Endodermal cell (in vitro differentiated cells): ENCODE measurements at regions not wholly inside any gene's neighbourhood (a gene's known extent, or its start where the extent isn't known, plus 50 kb on each side); places are given as distances from the start of the nearest gene placed in this dataset.

Source experiments
- DNase-seq: peaks from one replicate; pipeline ENCODE4 v3.0.0-alpha.2; 2017
- H3K27ac ChIP-seq: 2 replicates; pipeline ENCODE4 v1.5.1; 2013; ENCODE audit warnings: mild to moderate bottlenecking, low read depth, low read length, moderate library complexity
- H3K27me3 ChIP-seq: 2 replicates; pipeline ENCODE4 v1.6.1; 2013; ENCODE audit warnings: mild to moderate bottlenecking, low read length, moderate library complexity; ENCODE audit not compliant: insufficient read depth, control insufficient read depth, poor library complexity, severe bottlenecking
- H3K36me3 ChIP-seq: 2 replicates; pipeline ENCODE4 v1.7.0; 2013; ENCODE audit warnings: mild to moderate bottlenecking, low read length, moderate library complexity; ENCODE audit not compliant: control insufficient read depth, insufficient read depth
- H3K4me1 ChIP-seq: one replicate; pipeline ENCODE4 v1.7.0; 2013; ENCODE audit warnings: low read length; ENCODE audit not compliant: control insufficient read depth, insufficient read depth
- H3K4me3 ChIP-seq: 2 replicates; pipeline ENCODE4 v1.5.1; 2013; ENCODE audit warnings: mild to moderate bottlenecking, low read length, moderate library complexity
- H3K9ac ChIP-seq: 2 replicates; pipeline ENCODE4 v1.6.1; 2013; ENCODE audit warnings: mild to moderate bottlenecking, low read length, moderate library complexity; ENCODE audit not compliant: poor library complexity, severe bottlenecking; ENCODE audit errors: extremely low read depth
- H3K9me3 ChIP-seq: 2 replicates; pipeline ENCODE4 v1.6.1; 2013; ENCODE audit warnings: mild to moderate bottlenecking, low read length, moderate library complexity; ENCODE audit not compliant: control insufficient read depth
- H3K27ac Mint-ChIP-seq: 2 replicates; pipeline ENCODE4 v1.8.0; 2020; ENCODE audit warnings: mixed read lengths
- H3K27me3 Mint-ChIP-seq: 2 replicates; pipeline ENCODE4 v1.8.0; 2021; ENCODE audit warnings: mild to moderate bottlenecking, mixed read lengths; ENCODE audit not compliant: insufficient read depth
- H3K36me3 Mint-ChIP-seq: 2 replicates; pipeline ENCODE4 v1.8.0; 2020; ENCODE audit warnings: low read depth, mixed read lengths
- H3K4me1 Mint-ChIP-seq: 2 replicates; pipeline ENCODE4 v1.8.0; 2020; ENCODE audit warnings: mixed read lengths
- H3K4me3 Mint-ChIP-seq: 2 replicates; pipeline ENCODE4 v1.8.0; 2020; ENCODE audit warnings: mild to moderate bottlenecking, moderate library complexity, mixed read lengths
- H3K9me3 Mint-ChIP-seq: 2 replicates; pipeline ENCODE4 v1.8.0; 2020; ENCODE audit warnings: mild to moderate bottlenecking, mixed read lengths
- WGBS, 2 experiments: methylation state at CpG; one replicate each; pipeline versions ENCODE4 v1.1.5 to v1.1.7; 2013; ENCODE audit warnings: missing lambda C conversion rate in 2 of 2, mixed read lengths in 1 of 2; ENCODE audit not compliant: insufficient coverage in 1 of 2, insufficient read length in 1 of 2; 5-methylcytosine and 5-hydroxymethylcytosine counted together
- TF ChIP-seq, protein P1 (sequence below): fragments of 200-600 bp; sonication (generic); conservative IDR thresholded peaks from 2 replicates; pipeline ENCODE4 v1.5.0; 2021; ENCODE audit warnings: antibody characterized with exemption, mild to moderate bottlenecking

DNA sequence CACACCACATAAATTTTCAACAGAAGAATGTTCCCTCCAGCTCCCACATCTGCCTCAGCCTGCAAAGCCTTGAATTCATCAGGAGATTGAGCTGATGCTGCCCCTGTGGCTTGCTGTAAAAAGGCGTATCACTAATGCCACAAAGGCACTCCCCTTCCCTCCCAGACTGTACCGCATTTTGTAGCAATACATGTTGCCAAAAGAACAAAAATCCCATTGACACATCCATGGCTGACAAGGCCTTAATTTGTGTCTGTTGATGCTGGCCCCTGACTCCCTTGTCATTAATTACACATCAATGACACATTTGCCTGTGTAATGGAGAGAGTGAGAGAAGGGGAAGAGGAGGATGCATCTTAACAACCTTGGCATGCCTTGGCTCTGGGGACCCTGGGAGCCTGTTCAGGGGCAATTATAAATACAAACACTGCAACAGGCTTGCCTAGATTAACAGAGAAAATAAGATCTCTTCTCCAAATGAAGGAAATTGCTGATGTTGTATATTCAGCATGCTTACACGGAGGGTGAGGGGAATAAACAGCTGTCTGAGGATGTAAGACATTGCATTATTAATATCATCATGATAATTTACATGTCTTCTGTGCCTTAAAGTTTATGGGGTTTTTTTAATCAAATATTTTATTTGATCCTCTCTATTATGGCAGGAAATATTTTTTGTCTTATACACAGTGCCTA lies 264.0 kb downstream of the SUCLG1 start:
- Histone ChIP-seq H3K4me3 (no peak overlapping the region), H3K36me3 (no peaks in the 10 kb centered on the region), H3K9ac (no peak overlapping the region), H3K27ac (peak overlapping the region; percentile 9), H3K9me3 (no peaks in the 10 kb centered on the region), H3K27me3 (no peaks in the 10 kb centered on the region), H3K4me1 (no peaks in the 10 kb centered on the region)
- Mint-ChIP-seq H3K36me3 (no peaks in the 10 kb centered on the region), H3K4me1 (no peaks in the 10 kb centered on the region), H3K27me3 (no peaks in the 10 kb centered on the region), H3K9me3 (no peaks in the 10 kb centered on the region), H3K27ac (no peak overlapping the region), H3K4me3 (no peak overlapping the region)
- WGBS, 2 experiments = 63 to 76% methylated on average over 2 to 3 of the region's 3 CpGs
- TF ChIP-seq, protein P1, sequence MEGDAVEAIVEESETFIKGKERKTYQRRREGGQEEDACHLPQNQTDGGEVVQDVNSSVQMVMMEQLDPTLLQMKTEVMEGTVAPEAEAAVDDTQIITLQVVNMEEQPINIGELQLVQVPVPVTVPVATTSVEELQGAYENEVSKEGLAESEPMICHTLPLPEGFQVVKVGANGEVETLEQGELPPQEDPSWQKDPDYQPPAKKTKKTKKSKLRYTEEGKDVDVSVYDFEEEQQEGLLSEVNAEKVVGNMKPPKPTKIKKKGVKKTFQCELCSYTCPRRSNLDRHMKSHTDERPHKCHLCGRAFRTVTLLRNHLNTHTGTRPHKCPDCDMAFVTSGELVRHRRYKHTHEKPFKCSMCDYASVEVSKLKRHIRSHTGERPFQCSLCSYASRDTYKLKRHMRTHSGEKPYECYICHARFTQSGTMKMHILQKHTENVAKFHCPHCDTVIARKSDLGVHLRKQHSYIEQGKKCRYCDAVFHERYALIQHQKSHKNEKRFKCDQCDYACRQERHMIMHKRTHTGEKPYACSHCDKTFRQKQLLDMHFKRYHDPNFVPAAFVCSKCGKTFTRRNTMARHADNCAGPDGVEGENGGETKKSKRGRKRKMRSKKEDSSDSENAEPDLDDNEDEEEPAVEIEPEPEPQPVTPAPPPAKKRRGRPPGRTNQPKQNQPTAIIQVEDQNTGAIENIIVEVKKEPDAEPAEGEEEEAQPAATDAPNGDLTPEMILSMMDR = no peak
- DNase-seq = no peak

DNA sequence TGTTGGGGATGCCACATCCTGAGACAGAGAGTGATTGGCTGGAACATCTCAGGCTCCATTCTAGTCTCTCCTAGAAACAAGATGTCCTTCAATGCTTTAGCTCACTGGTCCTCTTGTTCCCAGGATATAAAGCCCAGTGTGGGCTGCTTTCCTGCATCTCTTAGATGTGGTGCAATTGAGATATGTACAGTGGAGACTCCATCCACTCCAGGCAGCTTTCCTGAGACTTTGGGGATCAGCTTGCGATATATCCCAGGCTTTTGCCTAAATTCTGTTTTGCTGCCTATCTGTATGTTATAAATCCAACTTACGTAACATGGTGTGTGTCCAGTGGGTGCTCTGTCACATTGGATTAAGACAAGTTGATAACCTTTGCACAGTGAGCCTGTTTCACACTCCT lies 264.9 kb downstream of the SUCLG1 start:
- Histone ChIP-seq H3K36me3 (no peaks in the 10 kb centered on the region), H3K9me3 (no peaks in the 10 kb centered on the region), H3K4me3 (no peak overlapping the region), H3K9ac (no peak overlapping the region), H3K27ac (no peak overlapping the region), H3K27me3 (no peaks in the 10 kb centered on the region), H3K4me1 (no peaks in the 10 kb centered on the region)
- TF ChIP-seq, protein P1 = no peak
- Mint-ChIP-seq H3K4me3 (no peak overlapping the region), H3K27ac (no peak overlapping the region), H3K4me1 (no peaks in the 10 kb centered on the region), H3K27me3 (no peaks in the 10 kb centered on the region), H3K9me3 (no peaks in the 10 kb centered on the region), H3K36me3 (no peaks in the 10 kb centered on the region)
- WGBS, 2 experiments = 98 to 100% methylated on average over 1 to 2 of the region's 2 CpGs
- DNase-seq = no peak

DNA sequence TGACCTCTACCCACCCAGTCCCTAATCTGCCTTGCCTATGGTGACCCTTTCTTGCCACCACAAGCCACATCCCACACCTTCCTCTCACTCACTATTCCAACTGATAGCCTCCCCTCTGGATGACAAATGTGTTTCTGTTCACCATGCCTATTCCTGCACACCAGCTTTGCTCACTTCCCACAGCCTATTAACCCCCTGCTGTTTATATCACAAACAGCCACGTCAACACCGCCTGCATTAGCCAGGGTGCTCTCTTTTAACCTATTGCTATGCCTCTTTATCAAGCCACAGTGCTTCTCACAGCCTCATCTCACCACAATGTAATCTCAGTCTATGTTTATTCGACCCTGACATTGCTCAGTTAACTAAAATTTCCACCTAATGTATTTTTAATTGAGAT lies 271.8 kb downstream of the SUCLG1 start:
- WGBS, 2 experiments = 56 to 80% methylated on average over 2 to 3 of the region's 3 CpGs
- DNase-seq = peak; percentile 56

More for the DNA sequence above, 271.8 kb downstream of the SUCLG1 start:
- Mint-ChIP-seq H3K4me3 (no peak overlapping the region), H3K27ac (no peak overlapping the region), H3K9me3 (no peaks in the 10 kb centered on the region), H3K4me1 (peaks cover 5% of the 10 kb centered on the region), H3K36me3 (no peaks in the 10 kb centered on the region), H3K27me3 (no peaks in the 10 kb centered on the region)
- no peaks in the 10 kb centered on the region for H3K27me3 ChIP-seq
- H3K9me3 ChIP-seq = no peaks in the 10 kb centered on the region
- TF ChIP-seq, protein P1 = no peak
- H3K36me3 ChIP-seq = no peaks in the 10 kb centered on the region
- no peak overlapping the region for H3K4me3 ChIP-seq
- H3K9ac ChIP-seq = no peak overlapping the region
- no peaks in the 10 kb centered on the region for H3K4me1 ChIP-seq
- H3K27ac ChIP-seq = no peak overlapping the region
